ENCODE measurements at regions not wholly inside any gene's neighbourhood (a gene's known extent, or its start where the extent isn't known, plus 50 kb on each side); places are given as distances from the start of the nearest gene placed in this dataset.
"Not testable (repeated sequence)": the region's sequence is repeated elsewhere in the genome, so short reads cannot be mapped to it uniquely, and the experiment has no call there.

DNA sequence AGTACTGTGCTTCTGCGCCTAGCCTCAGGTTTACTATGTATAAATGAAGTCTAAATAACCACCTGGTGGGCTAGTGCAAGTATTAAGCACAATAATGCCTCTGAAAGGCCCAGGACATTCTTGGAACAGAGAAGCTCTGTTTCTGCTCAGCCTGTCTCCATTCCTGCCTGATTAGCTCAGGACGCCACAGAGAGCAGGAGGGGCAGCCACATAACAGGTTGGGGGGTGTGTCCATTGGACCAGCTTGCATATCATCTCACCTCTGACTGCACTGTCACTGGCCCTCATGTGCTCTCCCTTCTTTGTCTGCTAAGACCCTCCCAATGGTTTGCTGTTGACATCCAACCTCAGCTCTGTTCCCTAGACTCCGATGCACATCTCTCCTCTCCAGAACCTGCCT lies 52.8 kb upstream of the IKZF1 start:
- no peak overlapping the region for H3K4me3 ChIP-seq (ENCODE audit: low read length in 2 of 2)
- H3K27me3 ChIP-seq (ENCODE audit: insufficient read depth, low read length), result no peaks in the 10 kb centered on the region
- H3K9me3 ChIP-seq (ENCODE audit: control insufficient read depth in 1 of 2, low read length in 2 of 2), result no peaks in the 10 kb centered on the region
- Mint-ChIP-seq H3K27me3 (no peaks in the 10 kb centered on the region), H3K9me3 (peaks cover 0 to 5% (median under 1%) of the 10 kb centered on the region in 8 donors), H3K27ac (peak overlapping the region in 1 of 7 donors; percentile 53), H3K4me1 (peaks cover 23 to 33% (median 30%) of the 10 kb centered on the region in 4 donors), H3K36me3 (peaks cover 0 to 3% of the 10 kb centered on the region in 2 donors), H3K4me3 (no peak overlapping the region)
- peaks cover 17% of the 10 kb centered on the region for H3K4me1 ChIP-seq (ENCODE audit: insufficient read depth, low read length)
- no peak for DNase-seq
- H3K36me3 ChIP-seq (ENCODE audit: insufficient read depth, low read length), result no peaks in the 10 kb centered on the region
- ChIA-PET CTCF (ENCODE audit: partially characterized antibody) (interaction anchor here (0.8 to 1.8 kb wide), 4 partner anchors 14 to 109 kb away, joined by 3 to 6 read pairs (median 4); no protein-coding TSS in a partner anchor), POLR2A (ENCODE audit: partially characterized antibody) (interaction anchor here (0.9 to 4.4 kb wide), 6 partner anchors 8 to 90 kb away, joined by 3 to 38 read pairs (median 4); partner anchors contain the start of gene IKZF1)
- H3K27ac ChIP-seq (ENCODE audit: low read depth, low read length), result no peak overlapping the region
- intact Hi-C loops (cut with micrococcal nuclease), result no loop called here

- ChIA-PET POLR2A (ENCODE audit: partially characterized antibody) (interaction anchor here (0.8 to 1.4 kb wide), 2 partner anchors 58 to 60 kb away, joined by 3 to 4 read pairs; partner anchors contain the start of gene IKZF1), CTCF (ENCODE audit: partially characterized antibody) (interaction anchor here (1.2 kb wide), 1 partner anchor 41 kb away, joined by 3 read pairs; no protein-coding TSS in a partner anchor)
- DNase-seq, result no peak
- Histone ChIP-seq H3K4me3 (ENCODE audit: low read length in 2 of 2) (no peak overlapping the region), H3K9me3 (ENCODE audit: control insufficient read depth in 1 of 2, low read length in 2 of 2) (peaks cover 0 to 11% of the 10 kb centered on the region in 2 donors), H3K4me1 (ENCODE audit: insufficient read depth, low read length) (peaks cover 7% of the 10 kb centered on the region), H3K27me3 (ENCODE audit: insufficient read depth, low read length) (no peaks in the 10 kb centered on the region), H3K36me3 (ENCODE audit: insufficient read depth, low read length) (no peaks in the 10 kb centered on the region), H3K27ac (ENCODE audit: low read depth, low read length) (no peak overlapping the region)
- H3K36me3 Mint-ChIP-seq, result peaks cover 8 to 13% of the 10 kb centered on the region in 2 donors
- no peaks in the 10 kb centered on the region for H3K27me3 Mint-ChIP-seq
- peaks cover 2 to 23% (median 14%) of the 10 kb centered on the region in 8 donors for H3K9me3 Mint-ChIP-seq
- H3K4me3 Mint-ChIP-seq, result peak overlapping the region in 1 of 8 donors; percentile 8
- peaks cover 9 to 14% (median 12%) of the 10 kb centered on the region in 4 donors for H3K4me1 Mint-ChIP-seq
- H3K27ac Mint-ChIP-seq, result peak overlapping the region in 1 of 7 donors; percentile 30
- intact Hi-C loops (cut with micrococcal nuclease), result no loop called here
Measured at GRCh38 chr7:50246551-50246950, 58.0 kb upstream of the IKZF1 start.

DNA sequence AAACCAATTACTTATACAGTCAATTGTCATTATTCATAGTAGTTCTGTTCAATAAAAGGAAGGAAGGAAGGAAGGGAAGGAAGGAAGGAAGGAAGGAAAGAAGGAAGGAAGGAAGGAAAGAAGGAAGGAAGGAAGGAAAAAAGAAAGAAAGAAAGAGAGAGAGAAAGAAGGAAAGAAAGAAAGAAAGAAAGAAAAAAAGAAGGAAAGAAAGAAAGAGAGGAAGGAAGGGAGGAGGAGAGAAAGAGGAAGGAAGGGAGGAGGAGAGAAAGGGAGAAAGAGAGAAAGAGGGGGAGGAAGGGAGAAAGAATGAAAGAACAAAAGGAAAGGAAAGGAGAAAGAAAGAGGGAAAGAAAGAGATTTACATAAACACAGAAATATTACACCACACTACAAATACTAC lies 62.4 kb upstream of the IKZF1 start:
- Histone ChIP-seq H3K4me1 (ENCODE audit: insufficient read depth, low read length) (peaks cover 15% of the 10 kb centered on the region), H3K9me3 (ENCODE audit: control insufficient read depth in 1 of 2, low read length in 2 of 2) (peaks cover 0 to 11% of the 10 kb centered on the region in 2 donors)
- intact Hi-C loops (cut with micrococcal nuclease), result loop anchor here (2.0 kb wide), 1 partner anchor 13 kb away; no protein-coding TSS in a partner anchor
- CTCF ChIA-PET (ENCODE audit: partially characterized antibody); H3K4me3 Mint-ChIP-seq; H3K27me3 ChIP-seq (ENCODE audit: insufficient read depth, low read length); H3K27me3 Mint-ChIP-seq; DNase-seq; H3K4me3 ChIP-seq (ENCODE audit: low read length in 2 of 2); H3K27ac ChIP-seq (ENCODE audit: low read depth, low read length); H3K36me3 ChIP-seq (ENCODE audit: insufficient read depth, low read length): not testable (repeated sequence)
- Mint-ChIP-seq H3K4me1 (peaks cover 11 to 23% (median 16%) of the 10 kb centered on the region in 4 donors), H3K27ac (peak overlapping the region in 1 of 7 donors; percentile 42), H3K36me3 (peaks cover 8 to 10% of the 10 kb centered on the region in 2 donors), H3K9me3 (peaks cover 5 to 27% (median 17%) of the 10 kb centered on the region in 8 donors)
- POLR2A ChIA-PET (ENCODE audit: partially characterized antibody), result interaction anchor here (1.7 kb wide), 1 partner anchor 19 kb away, joined by 4 read pairs; no protein-coding TSS in a partner anchor

DNA sequence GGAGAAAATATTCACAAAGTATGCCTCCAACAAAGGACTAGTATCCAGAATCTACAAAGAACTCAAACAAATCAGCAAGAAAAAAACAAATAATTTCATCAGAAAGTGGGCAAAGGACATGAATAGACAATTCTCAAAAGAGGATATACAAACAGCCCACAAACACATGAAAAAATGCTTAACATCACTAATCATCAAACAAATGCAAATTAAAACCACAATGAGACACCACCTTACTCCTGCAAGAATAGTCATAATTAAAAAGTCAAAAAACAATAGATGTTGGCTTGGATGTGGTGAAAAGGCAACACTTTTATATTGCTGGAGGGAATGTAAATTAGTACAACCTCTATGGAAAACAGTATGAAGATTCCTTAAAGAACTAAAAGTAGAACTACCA lies 63.8 kb upstream of the IKZF1 start:
- not testable (repeated sequence) for H3K9me3 ChIP-seq (ENCODE audit: control insufficient read depth in 1 of 2, low read length in 2 of 2); H3K27ac ChIP-seq (ENCODE audit: low read depth, low read length); H3K27me3 ChIP-seq (ENCODE audit: insufficient read depth, low read length); H3K36me3 ChIP-seq (ENCODE audit: insufficient read depth, low read length); H3K27me3 Mint-ChIP-seq; H3K4me3 ChIP-seq (ENCODE audit: low read length in 2 of 2); H3K36me3 Mint-ChIP-seq
- POLR2A ChIA-PET (ENCODE audit: partially characterized antibody), result interaction anchor here (1.1 to 1.9 kb wide), 5 partner anchors 13 to 34 kb away, joined by 3 to 5 read pairs (median 3); no protein-coding TSS in a partner anchor
- H3K4me1 ChIP-seq (ENCODE audit: insufficient read depth, low read length), result peaks cover 15% of the 10 kb centered on the region
- peak overlapping the region in 3 of 7 donors; percentile 28 to 58 (median 44) for H3K27ac Mint-ChIP-seq
- H3K4me3 Mint-ChIP-seq, result peak overlapping the region in 4 of 8 donors; percentile 15 to 54 (median 46)
- DNase-seq, result peak in 3 of 5 donors; percentile 38 to 49 (median 41)
- CTCF ChIA-PET (ENCODE audit: partially characterized antibody), result interaction anchor here (1.0 to 1.2 kb wide), 3 partner anchors 13 to 127 kb away, joined by 3 to 4 read pairs (median 3); no protein-coding TSS in a partner anchor
- peaks cover 13 to 29% (median 22%) of the 10 kb centered on the region in 4 donors for H3K4me1 Mint-ChIP-seq
- intact Hi-C loops (cut with micrococcal nuclease), result loop anchor here (2.0 kb wide), 1 partner anchor 22 kb away; no protein-coding TSS in a partner anchor
- peaks cover 5 to 21% (median 9%) of the 10 kb centered on the region in 8 donors for H3K9me3 Mint-ChIP-seq

DNA sequence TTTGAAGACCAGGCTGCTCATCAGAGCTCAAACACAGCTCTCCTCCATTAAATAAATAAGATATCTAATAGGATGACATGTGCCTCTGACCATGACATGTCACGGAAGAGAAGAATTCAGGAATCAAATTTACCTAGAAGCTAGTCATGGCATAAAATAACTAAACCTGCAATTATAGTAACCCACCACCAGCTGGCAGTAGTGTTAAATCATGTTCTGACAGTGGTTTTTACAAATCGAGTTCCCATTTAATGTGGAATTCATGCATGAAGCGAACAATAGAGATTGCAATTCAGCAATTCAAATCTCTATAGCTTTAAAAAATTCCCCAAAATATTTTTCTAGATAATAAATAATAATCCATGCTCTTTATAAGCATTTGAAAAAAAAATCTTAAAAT lies 74.6 kb upstream of the IKZF1 start:
- H3K27me3 ChIP-seq (ENCODE audit: insufficient read depth, low read length), result no peaks in the 10 kb centered on the region
- H3K4me3 ChIP-seq (ENCODE audit: low read length in 2 of 2), result no peak overlapping the region
- Mint-ChIP-seq H3K27me3 (no peaks in the 10 kb centered on the region), H3K27ac (no peak overlapping the region), H3K36me3 (peaks cover 13 to 17% of the 10 kb centered on the region in 2 donors), H3K4me3 (no peak overlapping the region), H3K9me3 (peaks cover 0 to 28% (median 19%) of the 10 kb centered on the region in 8 donors), H3K4me1 (peaks cover 31 to 42% (median 36%) of the 10 kb centered on the region in 4 donors)
- ChIA-PET CTCF (ENCODE audit: partially characterized antibody) (interaction anchor here (1.0 to 5.7 kb wide), 8 partner anchors 8 to 139 kb away, joined by 3 to 47 read pairs (median 4); no protein-coding TSS in a partner anchor), POLR2A (ENCODE audit: partially characterized antibody) (interaction anchor here (1.0 to 11.4 kb wide), 10 partner anchors 15 to 134 kb away, joined by 3 to 124 read pairs (median 4); partner anchors contain the start of gene IKZF1)
- no peak for DNase-seq
- intact Hi-C loops (cut with micrococcal nuclease), result loop anchor here (2.0 to 5.0 kb wide), 2 partner anchors 13 to 32 kb away; no protein-coding TSS in a partner anchor
- peaks cover 0 to 8% of the 10 kb centered on the region in 2 donors for H3K9me3 ChIP-seq (ENCODE audit: control insufficient read depth in 1 of 2, low read length in 2 of 2)
- no peak overlapping the region for H3K27ac ChIP-seq (ENCODE audit: low read depth, low read length)
- H3K36me3 ChIP-seq (ENCODE audit: insufficient read depth, low read length), result no peaks in the 10 kb centered on the region
- peaks cover 38% of the 10 kb centered on the region for H3K4me1 ChIP-seq (ENCODE audit: insufficient read depth, low read length)

- Mint-ChIP-seq H3K9me3 (peaks cover 0 to 38% (median 25%) of the 10 kb centered on the region in 8 donors), H3K27ac (peak overlapping the region in 6 of 7 donors; percentile 88 to 95 (median 93)), H3K4me3 (peak overlapping the region; percentile 75 to 97 (median 84)), H3K27me3 (no peaks in the 10 kb centered on the region), H3K4me1 (peaks cover 31 to 42% (median 36%) of the 10 kb centered on the region in 4 donors), H3K36me3 (peaks cover 13 to 23% of the 10 kb centered on the region in 2 donors)
- no peak for DNase-seq
- Histone ChIP-seq H3K27me3 (ENCODE audit: insufficient read depth, low read length) (no peaks in the 10 kb centered on the region), H3K9me3 (ENCODE audit: control insufficient read depth in 1 of 2, low read length in 2 of 2) (peaks cover 0 to 8% of the 10 kb centered on the region in 2 donors), H3K4me1 (ENCODE audit: insufficient read depth, low read length) (peaks cover 38% of the 10 kb centered on the region), H3K27ac (ENCODE audit: low read depth, low read length) (peak overlapping the region; percentile 49), H3K36me3 (ENCODE audit: insufficient read depth, low read length) (no peaks in the 10 kb centered on the region), H3K4me3 (ENCODE audit: low read length in 2 of 2) (peak overlapping the region; percentile 10 to 73)
- intact Hi-C loops (cut with micrococcal nuclease), result loop anchor here (2.0 to 5.0 kb wide), 2 partner anchors 15 to 34 kb away; no protein-coding TSS in a partner anchor
- POLR2A ChIA-PET (ENCODE audit: partially characterized antibody), result interaction anchor here (0.7 to 11.4 kb wide), 26 partner anchors 9 to 187 kb away, joined by 3 to 124 read pairs (median 5); partner anchors contain the start of gene IKZF1
- CTCF ChIA-PET (ENCODE audit: partially characterized antibody), result interaction anchor here (1.0 to 5.7 kb wide), 14 partner anchors 10 to 190 kb away, joined by 3 to 47 read pairs (median 7); no protein-coding TSS in a partner anchor
Measured at GRCh38 chr7:50228148-50228547, 76.4 kb upstream of the IKZF1 start.

Data from CD4-positive, alpha-beta memory T cell (primary cell).